ENCODE measurements at regions not wholly inside any gene's neighbourhood (a gene's known extent, or its start where the extent isn't known, plus 50 kb on each side); places are given as distances from the start of the nearest gene placed in this dataset.

DNA sequence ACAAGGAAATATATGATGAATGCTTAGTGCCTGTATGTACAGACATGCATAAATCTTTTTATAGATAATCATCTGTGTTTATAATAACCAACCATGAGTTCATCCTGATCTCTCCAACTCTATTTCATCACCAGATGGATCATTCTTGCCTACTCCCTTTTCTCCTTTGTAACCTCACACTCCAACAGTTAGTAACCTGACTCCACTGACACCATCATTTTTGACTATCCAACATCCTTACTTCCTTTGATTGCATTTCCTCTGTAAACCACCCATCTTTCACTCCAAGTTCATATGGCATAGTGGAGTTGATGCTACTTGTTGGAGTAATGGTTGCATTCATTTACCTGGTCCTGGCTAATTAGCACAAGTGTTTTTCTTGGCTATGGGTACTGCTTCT is 170.6 kb downstream of the ZNF330 start:
- Histone ChIP-seq H3K4me3 (ENCODE audit: low read length) (no peak overlapping the region), H3K27me3 (ENCODE audit: insufficient read depth, low read length) (no peaks in the 10 kb centered on the region), H2AFZ (ENCODE audit: low read depth, low read length) (no peak overlapping the region), H3K36me3 (ENCODE audit: insufficient read depth, low read length) (no peaks in the 10 kb centered on the region), H3K4me1 (ENCODE audit: insufficient read depth, low read length) (no peaks in the 10 kb centered on the region), H3K9me3 (ENCODE audit: low read length) (no peaks in the 10 kb centered on the region)

DNA sequence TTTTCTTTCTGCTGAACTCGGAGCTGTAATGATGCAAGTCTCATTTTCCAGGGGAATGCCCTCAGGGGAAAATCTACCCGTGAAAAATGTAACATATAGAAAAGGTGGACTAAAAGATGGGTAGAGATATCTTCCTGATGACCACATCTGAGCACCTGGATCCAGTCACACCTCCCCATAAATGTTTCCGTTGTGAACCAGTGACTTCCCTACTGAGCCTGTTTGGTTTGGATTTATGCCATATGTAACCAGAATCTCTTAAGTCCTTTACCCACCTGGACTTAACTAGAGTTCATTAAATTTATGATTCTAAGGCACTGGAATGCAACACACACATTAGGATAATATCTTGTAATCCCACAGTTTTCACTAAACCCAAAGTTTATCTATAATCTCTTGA is 171.1 kb downstream of the ZNF330 start:
- no peaks in the 10 kb centered on the region for H3K36me3 ChIP-seq (ENCODE audit: insufficient read depth, low read length)
- no peaks in the 10 kb centered on the region for H3K9me3 ChIP-seq (ENCODE audit: low read length)
- no peak overlapping the region for H3K4me3 ChIP-seq (ENCODE audit: low read length)

DNA sequence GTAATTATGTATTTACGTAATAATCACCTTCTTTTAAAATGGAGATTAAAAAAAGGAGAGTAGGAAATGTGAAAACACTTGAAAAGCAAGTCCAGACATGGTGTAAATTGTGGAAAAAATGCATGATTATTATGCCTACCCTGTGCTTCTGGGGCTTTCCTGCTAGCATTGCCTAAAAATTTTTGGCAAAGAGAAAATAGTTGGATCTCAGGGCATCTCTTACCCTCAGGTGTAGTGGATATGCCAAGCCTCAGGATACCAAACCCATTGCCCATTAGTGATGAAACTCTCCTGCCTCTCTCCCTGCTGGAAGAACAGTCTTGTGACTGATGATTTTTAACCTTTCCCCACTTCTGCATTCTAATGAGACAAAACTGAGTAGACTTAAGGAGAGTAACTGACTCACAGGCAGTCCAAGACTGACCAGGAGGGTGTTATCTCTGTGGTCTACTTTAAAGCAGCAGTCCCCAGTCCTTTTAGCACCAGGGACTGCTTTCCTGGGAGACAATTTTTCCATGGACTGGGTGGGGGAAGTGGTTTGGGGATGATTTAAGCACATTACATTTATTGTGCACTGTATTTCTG is 174.6 kb downstream of the ZNF330 start:
- no peaks in the 10 kb centered on the region for H3K9me3 ChIP-seq (ENCODE audit: low read length)
- no peak overlapping the region for H2AFZ ChIP-seq (ENCODE audit: low read depth, low read length)
- no peak overlapping the region for H3K4me3 ChIP-seq (ENCODE audit: low read length)
- no peaks in the 10 kb centered on the region for H3K36me3 ChIP-seq (ENCODE audit: insufficient read depth, low read length)
- no peaks in the 10 kb centered on the region for H3K4me1 ChIP-seq (ENCODE audit: insufficient read depth, low read length)
- H3K27me3 ChIP-seq (ENCODE audit: insufficient read depth, low read length): no peaks in the 10 kb centered on the region

More for the DNA sequence above, 171.1 kb downstream of the ZNF330 start:
- Histone ChIP-seq H3K4me1 (ENCODE audit: insufficient read depth, low read length) (no peaks in the 10 kb centered on the region), H2AFZ (ENCODE audit: low read depth, low read length) (no peak overlapping the region), H3K27me3 (ENCODE audit: insufficient read depth, low read length) (no peaks in the 10 kb centered on the region)

DNA sequence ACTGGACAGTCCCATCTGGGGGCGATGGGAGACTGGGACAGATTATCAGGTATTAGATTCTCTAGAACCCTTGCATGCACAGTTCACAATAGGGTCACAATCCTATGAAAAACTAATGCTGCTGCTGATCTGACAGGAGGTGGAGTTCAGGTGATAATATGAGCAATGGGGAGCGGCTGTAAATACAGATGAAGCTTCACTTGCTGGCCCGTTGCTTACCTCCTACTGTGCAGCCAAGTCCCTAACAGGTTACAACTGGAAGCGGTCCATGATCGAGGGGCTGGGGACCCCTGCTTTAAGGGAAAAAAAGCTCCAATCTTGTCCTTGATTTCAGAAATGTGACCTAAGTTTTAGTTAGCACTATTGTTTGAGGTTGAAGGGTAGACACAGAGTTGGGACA is 175.2 kb downstream of the ZNF330 start:
- H3K27me3 ChIP-seq (ENCODE audit: insufficient read depth, low read length): no peaks in the 10 kb centered on the region
- H3K4me3 ChIP-seq (ENCODE audit: low read length): no peak overlapping the region
- H3K9me3 ChIP-seq (ENCODE audit: low read length): no peaks in the 10 kb centered on the region
- H3K36me3 ChIP-seq (ENCODE audit: insufficient read depth, low read length): no peaks in the 10 kb centered on the region
- H3K4me1 ChIP-seq (ENCODE audit: insufficient read depth, low read length): no peaks in the 10 kb centered on the region
- H2AFZ ChIP-seq (ENCODE audit: low read depth, low read length): no peak overlapping the region

DNA sequence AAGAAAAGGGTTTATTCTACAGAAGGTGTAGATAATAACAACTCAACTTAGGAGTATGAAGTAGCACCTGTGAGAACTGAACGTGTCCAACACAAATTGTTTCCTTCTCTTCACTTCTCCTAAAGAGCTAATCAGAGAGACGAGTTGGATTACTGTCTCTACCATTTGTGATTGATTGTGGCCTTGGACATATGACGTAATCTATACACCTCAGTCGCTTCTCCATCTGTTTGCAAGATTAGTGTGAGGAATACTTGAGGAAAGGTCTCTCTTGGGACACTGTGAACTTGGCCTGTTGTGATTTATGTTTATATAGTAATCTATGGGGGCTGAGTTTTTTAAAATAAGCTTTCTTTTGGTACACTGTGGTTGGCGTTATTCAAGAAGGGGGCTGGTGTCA is 182.0 kb downstream of the ZNF330 start:
- H3K9me3 ChIP-seq (ENCODE audit: low read length): no peaks in the 10 kb centered on the region
- H3K27me3 ChIP-seq (ENCODE audit: insufficient read depth, low read length): no peaks in the 10 kb centered on the region
- no peaks in the 10 kb centered on the region for H3K4me1 ChIP-seq (ENCODE audit: insufficient read depth, low read length)
- H2AFZ ChIP-seq (ENCODE audit: low read depth, low read length): no peak overlapping the region
- no peaks in the 10 kb centered on the region for H3K36me3 ChIP-seq (ENCODE audit: insufficient read depth, low read length)
- no peak overlapping the region for H3K4me3 ChIP-seq (ENCODE audit: low read length)

DNA sequence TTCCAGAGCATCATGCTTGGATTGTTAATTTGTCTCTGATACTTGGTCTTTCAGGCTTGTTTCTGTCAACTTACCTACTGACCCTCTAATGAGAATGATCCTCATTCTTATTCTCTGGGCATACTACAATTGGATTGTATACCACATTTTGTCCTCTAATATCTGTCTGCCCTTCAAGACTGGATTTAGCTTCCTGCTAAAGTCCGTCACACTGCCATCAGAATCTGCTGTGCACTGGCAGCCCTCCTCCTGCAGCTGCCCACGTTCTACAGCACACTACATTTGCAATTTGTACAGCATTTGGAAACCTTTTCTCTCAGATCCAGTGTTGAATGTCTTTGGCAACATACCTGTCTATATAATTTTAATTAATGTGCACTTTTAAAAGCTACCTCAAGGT is 183.1 kb downstream of the ZNF330 start:
- H3K9me3 ChIP-seq (ENCODE audit: low read length): no peaks in the 10 kb centered on the region
- no peaks in the 10 kb centered on the region for H3K36me3 ChIP-seq (ENCODE audit: insufficient read depth, low read length)
- no peaks in the 10 kb centered on the region for H3K27me3 ChIP-seq (ENCODE audit: insufficient read depth, low read length)
- no peak overlapping the region for H3K4me3 ChIP-seq (ENCODE audit: low read length)
- H3K4me1 ChIP-seq (ENCODE audit: insufficient read depth, low read length): no peaks in the 10 kb centered on the region
- no peak overlapping the region for H2AFZ ChIP-seq (ENCODE audit: low read depth, low read length)

DNA sequence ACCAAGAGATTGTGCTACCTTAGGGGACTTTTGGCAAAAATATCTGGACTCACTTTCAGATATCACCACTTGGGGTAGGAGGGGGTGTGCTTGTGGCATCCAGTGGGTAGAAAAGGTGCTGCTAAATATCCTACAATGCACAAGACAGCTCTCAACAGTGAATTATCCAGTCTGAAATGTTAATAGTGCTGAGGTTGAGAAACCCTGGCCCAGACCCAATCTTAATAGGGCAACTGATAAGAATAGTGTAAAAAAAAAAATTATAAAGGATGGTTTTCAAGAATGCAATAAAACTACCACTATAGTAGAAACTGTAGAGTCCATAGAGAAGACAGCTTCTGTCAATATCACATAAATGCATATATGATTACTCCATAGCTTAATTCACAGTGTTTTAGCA is 185.5 kb downstream of the ZNF330 start:
- Histone ChIP-seq H3K9me3 (ENCODE audit: low read length) (no peaks in the 10 kb centered on the region), H3K27me3 (ENCODE audit: insufficient read depth, low read length) (no peaks in the 10 kb centered on the region), H2AFZ (ENCODE audit: low read depth, low read length) (no peak overlapping the region)

DNA sequence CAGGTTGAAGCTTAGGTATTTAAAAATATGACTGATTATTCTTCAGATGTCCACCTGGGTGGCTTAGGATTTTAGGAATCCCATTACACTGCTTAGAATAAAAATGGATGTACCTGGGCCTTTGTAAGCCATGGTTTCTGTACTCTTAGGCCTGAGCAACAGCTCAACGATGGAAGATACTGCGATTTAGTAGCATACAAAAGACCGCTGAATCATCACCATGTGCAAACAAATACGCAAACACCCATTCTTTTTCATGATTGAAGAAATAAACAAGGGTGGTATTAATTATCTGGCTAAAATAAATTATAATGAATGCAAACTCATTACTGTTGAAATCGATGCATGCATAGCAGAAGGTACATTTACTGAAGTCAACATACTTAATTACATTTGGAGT is 188.9 kb downstream of the ZNF330 start:
- Histone ChIP-seq H3K9me3 (ENCODE audit: low read length) (no peaks in the 10 kb centered on the region), H3K27me3 (ENCODE audit: insufficient read depth, low read length) (no peaks in the 10 kb centered on the region), H3K36me3 (ENCODE audit: insufficient read depth, low read length) (no peaks in the 10 kb centered on the region), H3K4me3 (ENCODE audit: low read length) (no peak overlapping the region), H2AFZ (ENCODE audit: low read depth, low read length) (no peak overlapping the region), H3K4me1 (ENCODE audit: insufficient read depth, low read length) (peaks cover 3% of the 10 kb centered on the region)

More for the DNA sequence above, 185.5 kb downstream of the ZNF330 start:
- Histone ChIP-seq H3K36me3 (ENCODE audit: insufficient read depth, low read length) (no peaks in the 10 kb centered on the region), H3K4me3 (ENCODE audit: low read length) (no peak overlapping the region), H3K4me1 (ENCODE audit: insufficient read depth, low read length) (no peaks in the 10 kb centered on the region)

DNA sequence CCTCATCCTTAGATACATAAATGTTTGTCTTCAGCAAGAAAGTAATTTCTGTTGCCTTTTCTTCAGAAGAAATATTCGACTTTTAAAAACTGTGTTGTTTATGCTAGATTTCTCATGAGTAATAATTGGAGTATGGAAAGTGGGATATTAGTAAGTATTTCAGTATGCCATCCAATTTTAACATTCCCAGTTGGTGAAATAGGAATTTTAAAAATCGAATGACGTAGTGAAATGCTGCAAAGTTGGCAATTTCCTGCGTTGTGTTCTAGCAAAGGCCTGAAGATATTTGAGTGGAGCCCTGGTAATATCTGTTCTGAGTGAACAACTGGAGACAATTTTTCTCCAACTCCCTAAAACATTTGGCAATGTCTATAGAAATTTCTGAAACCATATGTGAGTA is 190.1 kb downstream of the ZNF330 start:
- no peaks in the 10 kb centered on the region for H3K36me3 ChIP-seq (ENCODE audit: insufficient read depth, low read length)
- peaks cover 3% of the 10 kb centered on the region for H3K4me1 ChIP-seq (ENCODE audit: insufficient read depth, low read length)
- no peaks in the 10 kb centered on the region for H3K9me3 ChIP-seq (ENCODE audit: low read length)
- H3K27me3 ChIP-seq (ENCODE audit: insufficient read depth, low read length): no peaks in the 10 kb centered on the region
- H2AFZ ChIP-seq (ENCODE audit: low read depth, low read length): no peak overlapping the region
- H3K4me3 ChIP-seq (ENCODE audit: low read length): no peak overlapping the region

DNA sequence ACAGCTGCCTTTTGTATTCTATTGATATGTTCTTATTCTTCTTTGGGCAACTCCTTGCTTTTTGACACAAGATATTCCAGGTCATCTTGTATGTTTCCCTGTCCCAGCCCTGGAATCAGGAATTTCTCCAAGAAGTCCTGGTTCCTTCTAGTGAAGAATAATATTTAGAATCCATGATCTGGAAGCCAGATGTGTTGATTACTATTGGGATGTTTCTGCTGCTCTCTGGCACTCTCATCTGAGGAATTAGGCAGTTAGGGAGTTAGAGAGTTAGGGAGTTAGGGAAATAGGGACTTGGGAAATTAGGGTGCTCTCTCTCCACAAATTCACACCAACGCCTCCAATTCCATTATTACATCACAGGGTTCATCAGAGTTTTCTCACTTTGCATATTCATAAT is 191.2 kb downstream of the ZNF330 start:
- H3K27me3 ChIP-seq (ENCODE audit: insufficient read depth, low read length): no peaks in the 10 kb centered on the region
- no peak overlapping the region for H2AFZ ChIP-seq (ENCODE audit: low read depth, low read length)
- H3K9me3 ChIP-seq (ENCODE audit: low read length): no peaks in the 10 kb centered on the region
- H3K4me1 ChIP-seq (ENCODE audit: insufficient read depth, low read length): peaks cover 3% of the 10 kb centered on the region
- H3K36me3 ChIP-seq (ENCODE audit: insufficient read depth, low read length): no peaks in the 10 kb centered on the region
- H3K4me3 ChIP-seq (ENCODE audit: low read length): no peak overlapping the region

DNA sequence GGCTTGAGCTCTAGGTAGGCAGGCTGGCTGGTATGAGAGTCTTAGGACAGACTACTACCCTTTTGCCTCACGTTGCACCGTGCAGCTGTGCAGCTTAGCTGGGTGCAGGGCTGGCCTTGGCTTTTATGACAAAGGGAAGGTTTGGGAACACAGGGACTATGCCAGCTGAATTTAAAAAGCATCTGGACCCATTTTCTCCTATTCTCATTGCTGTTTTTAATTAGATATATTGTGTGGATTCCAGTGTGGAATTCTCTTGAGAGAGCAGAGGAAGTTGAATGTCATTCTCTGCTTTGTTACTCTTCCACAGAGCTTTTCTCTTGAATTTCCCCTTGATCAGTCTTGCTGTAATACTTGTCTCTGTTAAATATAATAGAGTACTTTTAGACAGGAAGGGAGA is 192.7 kb downstream of the ZNF330 start:
- H2AFZ ChIP-seq (ENCODE audit: low read depth, low read length): no peak overlapping the region
- no peaks in the 10 kb centered on the region for H3K36me3 ChIP-seq (ENCODE audit: insufficient read depth, low read length)
- peaks cover 3% of the 10 kb centered on the region for H3K4me1 ChIP-seq (ENCODE audit: insufficient read depth, low read length)
- no peak overlapping the region for H3K4me3 ChIP-seq (ENCODE audit: low read length)
- no peaks in the 10 kb centered on the region for H3K27me3 ChIP-seq (ENCODE audit: insufficient read depth, low read length)
- H3K9me3 ChIP-seq (ENCODE audit: low read length): no peaks in the 10 kb centered on the region

DNA sequence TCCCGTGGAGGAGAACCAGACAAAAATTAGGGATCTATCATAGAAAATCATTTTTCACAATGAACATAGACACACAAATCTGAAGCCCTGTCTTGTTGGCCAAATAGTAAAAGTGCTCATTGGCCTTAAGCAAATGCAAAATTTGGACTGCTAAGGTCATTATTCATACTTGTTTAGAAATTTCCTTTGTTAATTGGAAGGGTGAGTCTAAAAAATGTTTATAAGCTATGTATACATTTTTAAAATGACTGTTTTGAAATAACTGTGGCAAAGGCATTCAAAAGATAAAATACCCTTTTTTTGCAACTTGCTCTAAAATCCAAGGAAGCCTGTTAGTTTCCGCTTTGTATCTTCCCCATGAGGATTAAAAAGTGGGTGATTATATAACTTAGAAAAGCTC is 195.0 kb downstream of the ZNF330 start:
- Histone ChIP-seq H3K4me3 (ENCODE audit: low read length) (no peak overlapping the region), H3K9me3 (ENCODE audit: low read length) (no peaks in the 10 kb centered on the region), H3K36me3 (ENCODE audit: insufficient read depth, low read length) (no peaks in the 10 kb centered on the region), H2AFZ (ENCODE audit: low read depth, low read length) (no peak overlapping the region), H3K27me3 (ENCODE audit: insufficient read depth, low read length) (no peaks in the 10 kb centered on the region), H3K4me1 (ENCODE audit: insufficient read depth, low read length) (peaks cover 3% of the 10 kb centered on the region)

DNA sequence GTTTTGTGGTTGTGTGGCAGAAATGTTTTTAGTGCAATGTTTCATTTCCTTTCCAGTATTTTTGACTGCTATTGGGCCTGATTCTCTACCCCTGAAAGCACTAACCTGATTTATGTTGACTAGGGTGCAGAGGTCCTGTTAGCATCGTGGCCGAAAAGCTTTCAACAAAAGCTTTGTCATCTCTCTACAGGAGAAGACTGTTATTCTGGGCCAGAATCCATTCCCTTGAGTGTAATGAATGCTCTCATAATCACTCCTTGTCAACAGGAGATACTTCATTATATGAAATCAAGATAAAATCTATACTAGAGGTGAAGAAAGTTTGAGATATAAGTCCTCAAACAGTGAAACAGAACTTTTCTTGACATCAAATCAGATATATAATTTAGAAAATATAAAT is 195.5 kb downstream of the ZNF330 start:
- no peaks in the 10 kb centered on the region for H3K36me3 ChIP-seq (ENCODE audit: insufficient read depth, low read length)
- no peaks in the 10 kb centered on the region for H3K27me3 ChIP-seq (ENCODE audit: insufficient read depth, low read length)
- H2AFZ ChIP-seq (ENCODE audit: low read depth, low read length): no peak overlapping the region
- no peak overlapping the region for H3K4me3 ChIP-seq (ENCODE audit: low read length)
- no peaks in the 10 kb centered on the region for H3K9me3 ChIP-seq (ENCODE audit: low read length)
- H3K4me1 ChIP-seq (ENCODE audit: insufficient read depth, low read length): peaks cover 3% of the 10 kb centered on the region

DNA sequence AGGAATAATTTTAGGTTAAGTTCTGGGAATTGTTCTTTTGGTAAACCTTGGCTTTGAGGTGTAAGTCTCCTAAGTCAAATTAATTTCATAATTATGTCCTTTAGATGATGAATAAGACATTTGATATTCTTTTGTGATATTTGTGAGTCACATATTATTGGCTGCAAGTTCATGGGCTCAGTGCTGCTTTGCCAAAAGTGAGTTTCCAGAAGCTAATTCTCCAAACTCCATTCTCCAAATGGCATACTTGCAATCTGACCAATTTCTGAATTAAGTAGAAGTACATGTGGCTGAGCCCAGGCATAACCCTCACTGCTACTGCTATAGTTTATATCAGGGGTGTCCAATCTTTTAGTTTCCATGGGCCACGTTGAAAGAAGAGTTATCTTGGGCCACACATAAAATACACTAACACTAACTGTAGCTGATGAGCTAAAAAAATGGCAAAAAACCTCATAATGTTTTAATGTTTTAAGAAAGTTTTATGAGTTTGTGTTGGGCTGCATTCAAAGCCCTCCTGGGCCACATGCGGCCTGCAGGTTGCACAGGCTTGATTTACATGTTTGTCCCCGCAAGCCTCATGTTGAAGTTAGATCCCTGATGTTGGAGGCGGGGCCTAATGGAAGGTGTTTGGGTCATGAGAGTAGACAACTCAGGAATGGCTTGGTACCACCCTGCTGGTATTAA is 196.1 kb downstream of the ZNF330 start:
- Histone ChIP-seq H3K9me3 (ENCODE audit: low read length) (no peaks in the 10 kb centered on the region), H2AFZ (ENCODE audit: low read depth, low read length) (no peak overlapping the region), H3K4me1 (ENCODE audit: insufficient read depth, low read length) (peaks cover 6% of the 10 kb centered on the region), H3K27me3 (ENCODE audit: insufficient read depth, low read length) (no peaks in the 10 kb centered on the region), H3K36me3 (ENCODE audit: insufficient read depth, low read length) (no peaks in the 10 kb centered on the region), H3K4me3 (ENCODE audit: low read length) (no peak overlapping the region)

Measured in neuron (in vitro differentiated cells).